ENCODE measurements at regions not wholly inside any gene's neighbourhood (a gene's known extent, or its start where the extent isn't known, plus 50 kb on each side); places are given as distances from the start of the nearest gene placed in this dataset.
"Not testable (repeated sequence)": the region's sequence is repeated elsewhere in the genome, so short reads cannot be mapped to it uniquely, and the experiment has no call there.

GRCh38 chr7:94182721-94183120 is 178.6 kb upstream of the BET1 start:
- no peak for DNase-seq (ENCODE audit: low spot score)
- Mint-ChIP-seq H3K4me3 (ENCODE audit: low read depth) (no peak overlapping the region), H3K27me3 (ENCODE audit: low read depth) (peaks cover 3% of the 10 kb centered on the region), H3K4me1 (ENCODE audit: low read depth) (peaks cover 7% of the 10 kb centered on the region), H3K36me3 (ENCODE audit: low read depth) (no peaks in the 10 kb centered on the region), H3K27ac (no peak overlapping the region), H3K9me3 (no peaks in the 10 kb centered on the region)
- intact Hi-C loops (cut with micrococcal nuclease), result no loop called here

DNA sequence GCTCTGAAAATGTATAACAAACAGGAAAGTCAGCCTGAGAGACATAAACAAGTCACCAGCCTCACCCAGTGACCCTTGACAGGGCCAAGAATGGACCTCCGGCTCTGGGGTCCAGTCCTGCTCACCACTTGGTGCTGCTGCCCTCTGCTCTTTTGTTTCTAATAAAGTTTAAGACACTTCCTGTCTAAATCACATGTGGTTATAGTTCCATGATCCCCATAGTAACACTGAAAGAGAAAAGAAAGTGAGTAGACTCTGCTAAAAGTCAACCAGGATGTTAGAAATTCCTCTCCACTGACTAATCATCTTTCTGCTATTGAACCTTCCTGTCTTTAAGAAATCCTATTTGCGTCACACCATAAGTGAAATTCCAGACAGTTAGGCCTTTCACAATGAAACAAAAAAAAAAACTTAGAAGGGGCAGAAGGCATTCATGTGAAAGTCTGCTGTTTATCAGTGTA is 179.2 kb upstream of the BET1 start:
- H3K27ac Mint-ChIP-seq, result no peak overlapping the region
- intact Hi-C loops (cut with micrococcal nuclease), result no loop called here
- H3K4me1 Mint-ChIP-seq (ENCODE audit: low read depth), result peaks cover 2% of the 10 kb centered on the region
- H3K4me3 Mint-ChIP-seq (ENCODE audit: low read depth), result no peak overlapping the region
- peaks cover 3% of the 10 kb centered on the region for H3K27me3 Mint-ChIP-seq (ENCODE audit: low read depth)
- DNase-seq (ENCODE audit: low spot score), result no peak
- H3K9me3 Mint-ChIP-seq, result no peaks in the 10 kb centered on the region
- H3K36me3 Mint-ChIP-seq (ENCODE audit: low read depth), result no peaks in the 10 kb centered on the region

GRCh38 chr7:94183891-94184290 is 179.7 kb upstream of the BET1 start:
- H3K4me3 Mint-ChIP-seq (ENCODE audit: low read depth), result no peak overlapping the region
- no peaks in the 10 kb centered on the region for H3K4me1 Mint-ChIP-seq (ENCODE audit: low read depth)
- no peaks in the 10 kb centered on the region for H3K9me3 Mint-ChIP-seq
- peaks cover 3% of the 10 kb centered on the region for H3K27me3 Mint-ChIP-seq (ENCODE audit: low read depth)
- DNase-seq (ENCODE audit: low spot score), result no peak
- H3K27ac Mint-ChIP-seq, result no peak overlapping the region
- H3K36me3 Mint-ChIP-seq (ENCODE audit: low read depth), result no peaks in the 10 kb centered on the region
- intact Hi-C loops (cut with micrococcal nuclease), result no loop called here

DNA sequence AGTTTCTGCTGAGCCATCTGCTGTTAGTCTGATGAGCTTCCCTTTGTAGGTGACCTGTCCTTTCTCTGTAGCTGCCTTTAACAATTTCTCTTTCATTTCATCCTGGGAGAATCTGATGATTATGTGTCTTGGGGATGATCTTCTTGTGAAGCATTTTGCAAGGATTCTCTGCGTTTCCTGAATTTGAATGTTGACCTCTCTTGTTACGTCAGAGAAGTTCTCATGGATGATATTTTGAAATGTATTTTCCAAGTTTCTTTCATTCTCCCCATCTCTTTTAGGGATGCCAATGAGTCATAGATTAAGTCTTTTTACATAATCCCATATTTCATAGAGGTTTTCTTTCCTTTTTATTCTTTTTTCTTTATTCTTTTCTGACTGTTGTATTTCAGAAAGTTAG is 184.2 kb upstream of the BET1 start:
- H3K27ac Mint-ChIP-seq, result no peak overlapping the region
- DNase-seq (ENCODE audit: low spot score), result no peak
- intact Hi-C loops (cut with micrococcal nuclease), result no loop called here
- no peaks in the 10 kb centered on the region for H3K9me3 Mint-ChIP-seq
- no peaks in the 10 kb centered on the region for H3K36me3 Mint-ChIP-seq (ENCODE audit: low read depth)
- H3K4me3 Mint-ChIP-seq (ENCODE audit: low read depth), result no peak overlapping the region
- H3K4me1 Mint-ChIP-seq (ENCODE audit: low read depth), result no peaks in the 10 kb centered on the region
- no peaks in the 10 kb centered on the region for H3K27me3 Mint-ChIP-seq (ENCODE audit: low read depth)

DNA sequence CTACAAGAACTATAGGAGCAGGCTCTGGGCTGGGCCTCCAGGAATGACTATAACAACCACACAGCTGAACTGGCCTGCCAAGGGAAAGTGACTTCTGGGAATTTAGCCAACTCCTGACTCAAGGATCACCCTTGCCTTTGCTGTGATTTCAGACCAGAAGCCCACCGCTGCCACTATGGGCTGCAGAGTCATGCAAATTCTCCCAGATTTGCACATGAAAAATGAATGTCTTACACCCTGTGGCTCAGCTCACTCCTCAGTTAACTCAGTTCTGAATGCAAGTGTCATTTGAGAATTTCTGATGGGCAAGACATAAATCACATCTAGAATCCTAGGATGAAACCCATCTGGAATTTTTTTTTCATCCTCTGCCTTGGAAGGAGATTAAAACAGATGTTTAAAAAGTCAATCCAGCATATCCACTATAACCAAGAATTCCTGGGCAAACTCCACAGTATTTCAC is 186.5 kb upstream of the BET1 start:
- Mint-ChIP-seq H3K27me3 (ENCODE audit: low read depth) (no peaks in the 10 kb centered on the region), H3K36me3 (ENCODE audit: low read depth) (no peaks in the 10 kb centered on the region), H3K9me3 (no peaks in the 10 kb centered on the region), H3K4me1 (ENCODE audit: low read depth) (no peaks in the 10 kb centered on the region), H3K27ac (no peak overlapping the region), H3K4me3 (ENCODE audit: low read depth) (no peak overlapping the region)
- intact Hi-C loops (cut with micrococcal nuclease), result no loop called here
- no peak for DNase-seq (ENCODE audit: low spot score)

DNA sequence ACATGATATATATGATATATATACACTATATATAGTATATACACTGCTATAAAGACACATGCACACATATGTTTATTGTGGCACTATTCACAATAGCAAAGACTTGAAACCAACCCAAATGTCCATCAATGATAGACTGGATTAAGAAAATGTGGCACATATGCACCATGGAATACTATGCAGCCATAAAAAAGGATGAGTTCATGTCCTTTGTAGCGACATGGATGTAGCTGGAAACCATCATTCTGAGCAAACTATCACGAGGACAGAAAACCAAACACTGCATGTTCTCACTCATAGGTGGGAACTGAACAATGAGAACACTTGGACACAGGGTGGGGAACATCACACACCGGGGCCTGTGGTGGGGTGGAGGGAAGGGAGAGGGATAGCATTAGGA is 190.3 kb upstream of the BET1 start:
- DNase-seq (ENCODE audit: low spot score); H3K4me3 Mint-ChIP-seq (ENCODE audit: low read depth); H3K9me3 Mint-ChIP-seq; H3K27ac Mint-ChIP-seq; H3K36me3 Mint-ChIP-seq (ENCODE audit: low read depth); intact Hi-C loops (cut with micrococcal nuclease); H3K4me1 Mint-ChIP-seq (ENCODE audit: low read depth); H3K27me3 Mint-ChIP-seq (ENCODE audit: low read depth): not testable (repeated sequence)

GRCh38 chr7:94195201-94195600 is 191.0 kb upstream of the BET1 start:
- DNase-seq (ENCODE audit: low spot score), result no peak
- no peak overlapping the region for H3K27ac Mint-ChIP-seq
- no peaks in the 10 kb centered on the region for H3K9me3 Mint-ChIP-seq
- no peaks in the 10 kb centered on the region for H3K4me1 Mint-ChIP-seq (ENCODE audit: low read depth)
- intact Hi-C loops (cut with micrococcal nuclease), result no loop called here
- H3K4me3 Mint-ChIP-seq (ENCODE audit: low read depth), result no peak overlapping the region
- no peaks in the 10 kb centered on the region for H3K27me3 Mint-ChIP-seq (ENCODE audit: low read depth)
- no peaks in the 10 kb centered on the region for H3K36me3 Mint-ChIP-seq (ENCODE audit: low read depth)

DNA sequence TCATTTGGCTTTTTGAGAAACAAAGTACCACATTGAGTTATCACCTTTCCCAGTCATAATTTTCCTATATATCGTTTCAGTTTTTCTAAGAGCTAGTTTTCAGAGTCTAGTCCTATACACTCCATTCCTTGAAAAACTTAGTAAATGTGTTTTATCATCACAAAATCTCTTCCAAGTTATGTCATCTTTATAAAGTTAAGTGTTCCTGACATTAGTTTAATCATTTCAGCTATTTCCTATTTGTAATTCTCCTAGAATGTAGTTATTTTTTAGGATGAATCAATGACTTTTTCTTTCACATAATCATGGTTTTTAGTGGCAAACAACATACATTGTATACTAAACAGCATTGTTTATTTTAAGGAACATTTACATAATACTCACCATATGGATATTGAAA is 191.7 kb upstream of the BET1 start:
- intact Hi-C loops (cut with micrococcal nuclease), result no loop called here

GRCh38 chr7:94205529-94205928 is 189.2 kb upstream of the COL1A2 start:
- no peak overlapping the region for H3K4me3 Mint-ChIP-seq (ENCODE audit: low read depth)
- H3K36me3 Mint-ChIP-seq (ENCODE audit: low read depth), result no peaks in the 10 kb centered on the region
- intact Hi-C loops (cut with micrococcal nuclease), result no loop called here
- no peaks in the 10 kb centered on the region for H3K27me3 Mint-ChIP-seq (ENCODE audit: low read depth)
- no peak overlapping the region for H3K27ac Mint-ChIP-seq
- no peaks in the 10 kb centered on the region for H3K9me3 Mint-ChIP-seq
- no peaks in the 10 kb centered on the region for H3K4me1 Mint-ChIP-seq (ENCODE audit: low read depth)
- no peak for DNase-seq (ENCODE audit: low spot score)

More for the DNA sequence above, 191.7 kb upstream of the BET1 start:
- Mint-ChIP-seq H3K27ac (no peak overlapping the region), H3K9me3 (no peaks in the 10 kb centered on the region), H3K27me3 (ENCODE audit: low read depth) (no peaks in the 10 kb centered on the region), H3K4me1 (ENCODE audit: low read depth) (no peaks in the 10 kb centered on the region), H3K36me3 (ENCODE audit: low read depth) (no peaks in the 10 kb centered on the region), H3K4me3 (ENCODE audit: low read depth) (no peak overlapping the region)
- no peak for DNase-seq (ENCODE audit: low spot score)

DNA sequence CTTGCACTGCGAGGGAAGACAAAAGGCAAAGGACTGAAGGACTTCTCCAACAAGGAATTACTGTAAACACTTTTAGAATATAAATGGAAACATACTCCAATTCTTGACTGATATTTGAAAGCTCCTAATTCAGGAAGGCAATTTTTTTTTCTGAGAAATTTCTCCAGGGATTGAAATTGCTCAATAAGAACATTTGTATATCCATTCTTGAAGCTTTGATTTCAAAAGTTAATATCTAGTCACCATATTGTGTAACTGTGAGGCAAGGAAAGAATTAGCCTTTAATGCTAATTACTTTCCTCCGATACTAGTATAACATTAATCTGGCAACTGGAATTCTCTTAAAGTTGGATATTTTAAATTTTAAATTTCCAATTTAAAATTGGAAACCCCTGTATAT is 188.4 kb upstream of the COL1A2 start:
- no peak overlapping the region for H3K27ac Mint-ChIP-seq
- no peaks in the 10 kb centered on the region for H3K36me3 Mint-ChIP-seq (ENCODE audit: low read depth)
- no peak overlapping the region for H3K4me3 Mint-ChIP-seq (ENCODE audit: low read depth)
- DNase-seq (ENCODE audit: low spot score), result no peak
- no peaks in the 10 kb centered on the region for H3K4me1 Mint-ChIP-seq (ENCODE audit: low read depth)
- no peaks in the 10 kb centered on the region for H3K27me3 Mint-ChIP-seq (ENCODE audit: low read depth)
- intact Hi-C loops (cut with micrococcal nuclease), result no loop called here
- H3K9me3 Mint-ChIP-seq, result no peaks in the 10 kb centered on the region

GRCh38 chr7:94212160-94212559 is 182.5 kb upstream of the COL1A2 start:
- intact Hi-C loops (cut with micrococcal nuclease), result no loop called here
- DNase-seq (ENCODE audit: low spot score), result no peak
- no peak overlapping the region for H3K4me3 Mint-ChIP-seq (ENCODE audit: low read depth)
- H3K27ac Mint-ChIP-seq, result no peak overlapping the region
- H3K4me1 Mint-ChIP-seq (ENCODE audit: low read depth), result no peaks in the 10 kb centered on the region
- no peaks in the 10 kb centered on the region for H3K9me3 Mint-ChIP-seq
- H3K27me3 Mint-ChIP-seq (ENCODE audit: low read depth), result no peaks in the 10 kb centered on the region
- H3K36me3 Mint-ChIP-seq (ENCODE audit: low read depth), result no peaks in the 10 kb centered on the region

DNA sequence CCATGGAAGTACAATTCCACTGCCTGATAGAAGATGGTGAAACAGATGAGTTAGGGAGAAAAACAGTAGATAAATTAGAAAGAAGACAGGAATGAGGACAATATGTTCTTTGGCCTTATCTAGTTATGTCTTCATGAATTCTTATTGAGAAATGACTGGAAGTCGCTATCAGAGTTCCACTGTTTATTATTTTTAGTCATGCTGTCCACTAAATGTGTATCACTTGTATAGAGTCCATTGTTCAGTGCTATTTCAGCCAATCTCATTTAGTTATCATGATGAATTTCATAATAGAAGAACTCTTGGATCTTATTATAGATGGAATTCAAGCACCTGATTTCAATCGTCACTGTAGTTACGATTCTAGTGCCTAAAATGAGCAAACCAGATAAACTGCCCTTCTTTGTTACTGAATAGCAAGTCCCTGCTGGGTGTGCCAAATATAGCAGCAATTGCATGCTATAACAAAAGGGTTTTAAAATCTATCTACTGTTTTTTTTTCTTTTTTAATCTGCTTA is 177.7 kb upstream of the COL1A2 start:
- H3K27ac Mint-ChIP-seq, result no peak overlapping the region
- no peak for DNase-seq (ENCODE audit: low spot score)
- no peaks in the 10 kb centered on the region for H3K36me3 Mint-ChIP-seq (ENCODE audit: low read depth)

DNA sequence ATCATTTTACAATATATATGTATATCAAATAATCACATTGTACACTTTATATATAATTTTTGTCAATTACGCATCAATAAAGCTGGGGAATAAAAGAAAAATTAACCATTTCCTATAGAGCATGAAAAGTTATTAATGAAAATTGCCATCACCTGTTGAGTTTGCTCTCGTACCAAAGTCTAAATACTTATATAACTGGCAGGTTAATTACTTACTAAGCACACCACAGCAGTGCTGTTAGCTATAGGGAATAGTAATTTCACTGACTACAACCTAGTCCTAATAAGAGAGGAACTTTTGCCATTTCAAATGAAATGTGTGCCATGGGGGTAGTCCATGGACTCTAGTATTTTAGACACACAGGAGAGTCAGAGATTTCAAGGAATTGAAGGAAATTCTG is 176.9 kb upstream of the COL1A2 start:
- Mint-ChIP-seq H3K4me3 (ENCODE audit: low read depth) (no peak overlapping the region), H3K9me3 (no peaks in the 10 kb centered on the region), H3K27me3 (ENCODE audit: low read depth) (no peaks in the 10 kb centered on the region), H3K27ac (no peak overlapping the region), H3K4me1 (ENCODE audit: low read depth) (no peaks in the 10 kb centered on the region), H3K36me3 (ENCODE audit: low read depth) (no peaks in the 10 kb centered on the region)
- intact Hi-C loops (cut with micrococcal nuclease), result no loop called here
- DNase-seq (ENCODE audit: low spot score), result no peak

More for the DNA sequence above, 177.7 kb upstream of the COL1A2 start:
- Mint-ChIP-seq H3K4me3 (ENCODE audit: low read depth) (no peak overlapping the region), H3K9me3 (no peaks in the 10 kb centered on the region), H3K27me3 (ENCODE audit: low read depth) (no peaks in the 10 kb centered on the region), H3K4me1 (ENCODE audit: low read depth) (no peaks in the 10 kb centered on the region)
- intact Hi-C loops (cut with micrococcal nuclease), result no loop called here

DNA sequence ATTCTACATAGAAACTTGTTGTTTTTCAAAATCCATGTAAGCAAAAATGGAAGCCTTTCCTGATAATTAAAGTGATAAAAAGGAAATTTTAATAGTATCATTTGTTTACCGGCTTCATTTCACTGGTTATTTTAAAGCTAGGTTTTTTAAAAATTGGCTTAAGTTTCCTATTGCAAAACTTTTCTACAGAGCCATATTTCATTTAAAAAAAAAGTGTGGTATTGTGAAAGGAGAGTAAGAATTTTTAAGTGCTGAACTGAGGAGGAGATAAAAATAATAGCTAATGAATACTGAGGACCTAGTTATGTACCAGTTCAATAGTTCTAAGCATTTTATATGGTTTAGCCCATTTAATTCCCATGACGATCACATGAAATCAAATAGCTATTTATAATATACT is 172.2 kb upstream of the COL1A2 start:
- Mint-ChIP-seq H3K27ac (no peak overlapping the region), H3K9me3 (no peaks in the 10 kb centered on the region), H3K27me3 (ENCODE audit: low read depth) (no peaks in the 10 kb centered on the region), H3K36me3 (ENCODE audit: low read depth) (no peaks in the 10 kb centered on the region), H3K4me1 (ENCODE audit: low read depth) (no peaks in the 10 kb centered on the region), H3K4me3 (ENCODE audit: low read depth) (no peak overlapping the region)
- no peak for DNase-seq (ENCODE audit: low spot score)
- intact Hi-C loops (cut with micrococcal nuclease), result no loop called here
